NCI-H146 (cell line): ENCODE measurements at regions not wholly inside any gene's neighbourhood (a gene's known extent, or its start where the extent isn't known, plus 50 kb on each side); places are given as distances from the start of the nearest gene placed in this dataset.
"Not testable (repeated sequence)": the region's sequence is repeated elsewhere in the genome, so short reads cannot be mapped to it uniquely, and the experiment has no call there.

ENCODE experiments used
- DNase-seq: peaks from one replicate; lab custom pipeline; 2025; lab: John Stamatoyannopoulos, UW

- DNase-seq = no peak
Observed at GRCh38 chr2:64251497-64252250, 107.5 kb upstream of the PELI1 start.

DNA sequence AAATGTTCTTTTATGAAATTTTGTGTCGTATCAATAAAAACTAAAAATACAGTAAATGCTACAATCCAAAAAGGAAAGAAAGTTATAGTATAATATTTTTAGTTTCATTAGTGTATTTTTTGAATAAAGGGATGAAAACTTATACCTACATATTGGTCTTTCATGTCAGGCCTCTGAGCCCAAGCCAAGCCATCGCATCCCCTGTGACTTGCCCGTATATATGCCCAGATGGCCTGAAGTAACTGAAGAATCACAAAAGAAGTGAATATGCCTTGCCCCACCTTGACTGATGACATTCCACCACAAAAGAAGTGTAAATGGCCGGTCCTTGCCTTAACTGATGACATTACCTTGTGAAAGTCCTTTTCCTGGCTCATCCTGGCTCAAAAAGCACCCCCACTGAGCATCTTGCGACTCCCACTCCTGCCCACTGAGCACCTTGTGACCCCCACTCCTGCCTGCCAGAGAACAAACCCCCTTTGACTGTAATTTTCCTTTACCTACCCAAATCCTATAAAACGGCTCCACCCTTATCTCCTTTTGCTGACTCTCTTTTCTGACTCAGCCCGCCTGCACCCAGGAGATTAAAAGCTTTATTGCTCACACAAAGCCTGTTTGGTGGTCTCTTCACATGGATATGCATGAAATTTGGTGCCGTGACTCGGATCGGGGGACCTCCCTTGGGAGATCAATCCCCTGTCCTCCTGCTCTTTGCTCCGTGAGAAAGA lies 108.2 kb upstream of the PELI1 start:
- not testable (repeated sequence) for DNase-seq

DNA sequence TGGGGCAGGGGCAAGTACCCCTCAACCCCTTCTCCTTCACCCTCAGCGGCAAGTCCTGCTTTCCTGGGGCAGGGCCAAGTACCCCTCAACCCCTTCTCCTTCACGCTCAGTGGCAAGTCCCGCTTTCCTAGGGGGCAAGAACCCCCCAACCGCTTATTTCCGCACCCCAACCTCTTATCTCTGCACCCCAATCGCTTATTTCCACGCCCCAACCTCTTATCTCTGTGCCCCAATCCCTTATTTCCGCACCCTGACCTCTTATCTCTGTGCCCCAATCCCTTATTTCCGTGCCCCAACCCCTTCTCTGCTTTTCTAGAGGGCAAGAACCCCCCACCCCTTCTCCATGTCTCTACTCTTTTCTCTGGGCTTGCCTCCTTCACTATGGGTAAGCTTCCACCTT lies 109.2 kb upstream of the PELI1 start:
- not testable (repeated sequence) for DNase-seq

DNA sequence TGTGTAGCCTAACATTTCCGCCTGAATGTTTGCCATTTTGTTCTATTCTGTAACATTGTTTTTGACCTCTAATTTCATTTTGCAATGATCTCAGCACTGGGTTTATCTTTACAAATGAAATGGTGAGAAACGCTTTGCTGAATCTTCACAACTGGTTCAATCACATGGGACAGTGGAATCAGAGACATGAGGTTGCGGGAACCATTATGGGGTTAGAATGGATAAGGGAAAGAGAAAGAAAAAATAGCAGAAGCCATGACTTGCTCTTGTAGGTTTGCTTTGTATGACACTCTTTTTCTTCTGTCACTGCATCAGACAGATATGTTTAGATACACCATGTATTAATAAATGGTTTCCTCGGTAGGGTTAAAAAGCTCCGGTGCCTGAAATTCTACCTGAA lies 114.3 kb upstream of the PELI1 start:
- no peak for DNase-seq

- DNase-seq = no peak
Observed at GRCh38 chr2:64259312-64259711, 115.1 kb upstream of the PELI1 start.

DNA sequence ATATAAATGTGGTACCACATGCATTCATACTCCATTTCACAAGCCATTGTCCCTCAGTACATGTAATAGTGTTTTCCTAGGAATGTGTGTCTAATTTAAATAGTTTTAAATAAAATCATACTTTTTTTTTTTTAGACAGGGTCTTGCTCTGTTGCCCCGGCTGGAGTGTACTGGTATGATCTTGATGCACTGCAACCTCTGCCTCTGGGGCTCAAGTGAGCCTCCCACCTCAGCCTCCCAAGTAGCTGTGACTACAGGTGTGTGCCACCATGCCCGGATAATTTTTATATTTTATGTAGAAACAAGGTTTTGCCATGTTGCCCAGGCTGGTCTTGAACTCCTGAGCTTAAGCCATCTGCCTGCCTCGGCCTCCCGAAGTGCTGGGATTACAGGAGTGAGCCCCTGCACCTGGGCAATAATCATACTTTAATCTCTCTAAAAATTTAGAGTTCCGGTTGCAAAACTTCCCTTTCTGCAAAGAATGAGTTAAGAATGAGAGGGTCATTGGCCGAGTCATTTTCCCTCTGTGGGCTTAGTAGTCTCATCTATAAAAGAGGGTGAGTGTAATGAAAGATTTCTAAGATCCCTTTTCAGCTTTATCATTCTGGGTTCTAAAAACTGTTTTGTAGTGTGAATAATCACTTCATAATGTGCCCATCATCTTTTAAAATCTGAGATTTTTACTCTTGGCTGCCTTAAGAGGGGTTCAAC lies 116.0 kb upstream of the PELI1 start:
- no peak for DNase-seq

- DNase-seq = no peak
Observed at GRCh38 chr2:64260817-64261216, 116.6 kb upstream of the PELI1 start.

DNA sequence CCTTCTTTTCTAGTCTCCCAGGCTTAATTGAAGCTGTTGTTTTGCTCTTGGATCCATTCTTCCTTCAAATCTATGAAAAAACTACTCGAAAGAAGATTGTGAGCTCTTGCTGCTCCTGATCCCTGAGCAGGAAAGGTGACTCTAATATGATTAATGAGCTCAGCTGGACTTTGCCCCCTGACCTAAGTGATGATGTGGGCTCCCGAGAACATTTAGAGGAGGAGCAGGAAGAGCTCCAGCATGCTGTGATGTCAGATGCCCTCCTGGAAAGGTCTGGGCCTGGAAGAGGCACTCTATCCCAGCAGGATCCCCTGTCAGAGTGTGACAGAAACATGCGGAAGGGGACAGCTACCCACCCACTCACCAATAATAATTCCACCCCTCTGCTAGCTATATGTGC lies 117.9 kb upstream of the PELI1 start:
- DNase-seq = peak; percentile 20

DNA sequence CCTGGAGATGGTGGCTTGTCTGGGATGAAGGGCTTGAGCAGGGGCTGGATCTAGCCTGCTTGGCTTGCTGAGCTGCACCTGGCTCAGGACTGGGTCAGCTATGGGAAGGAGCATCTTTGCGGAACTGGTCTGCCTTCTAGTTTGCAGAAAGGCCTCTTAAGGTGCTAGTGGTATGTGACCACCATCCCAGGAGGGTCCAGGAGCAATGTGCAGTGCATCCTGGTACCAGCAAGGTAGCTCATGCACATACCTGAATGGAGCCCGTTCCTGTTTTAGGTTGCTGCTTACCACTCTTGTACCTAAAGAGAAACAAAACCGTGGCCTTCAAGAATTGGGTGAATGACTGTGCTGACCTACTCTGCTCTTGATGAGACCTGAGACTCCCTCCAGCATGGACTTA lies 118.6 kb upstream of the PELI1 start:
- no peak for DNase-seq

GRCh38 chr2:64263315-64263714 lies 119.1 kb upstream of the PELI1 start:
- DNase-seq = no peak

- DNase-seq = no peak
Observed at GRCh38 chr2:64267699-64268098, 123.5 kb upstream of the PELI1 start.

- peak; percentile 16 for DNase-seq
Observed at GRCh38 chr2:64268330-64269048, 124.3 kb upstream of the PELI1 start.

DNA sequence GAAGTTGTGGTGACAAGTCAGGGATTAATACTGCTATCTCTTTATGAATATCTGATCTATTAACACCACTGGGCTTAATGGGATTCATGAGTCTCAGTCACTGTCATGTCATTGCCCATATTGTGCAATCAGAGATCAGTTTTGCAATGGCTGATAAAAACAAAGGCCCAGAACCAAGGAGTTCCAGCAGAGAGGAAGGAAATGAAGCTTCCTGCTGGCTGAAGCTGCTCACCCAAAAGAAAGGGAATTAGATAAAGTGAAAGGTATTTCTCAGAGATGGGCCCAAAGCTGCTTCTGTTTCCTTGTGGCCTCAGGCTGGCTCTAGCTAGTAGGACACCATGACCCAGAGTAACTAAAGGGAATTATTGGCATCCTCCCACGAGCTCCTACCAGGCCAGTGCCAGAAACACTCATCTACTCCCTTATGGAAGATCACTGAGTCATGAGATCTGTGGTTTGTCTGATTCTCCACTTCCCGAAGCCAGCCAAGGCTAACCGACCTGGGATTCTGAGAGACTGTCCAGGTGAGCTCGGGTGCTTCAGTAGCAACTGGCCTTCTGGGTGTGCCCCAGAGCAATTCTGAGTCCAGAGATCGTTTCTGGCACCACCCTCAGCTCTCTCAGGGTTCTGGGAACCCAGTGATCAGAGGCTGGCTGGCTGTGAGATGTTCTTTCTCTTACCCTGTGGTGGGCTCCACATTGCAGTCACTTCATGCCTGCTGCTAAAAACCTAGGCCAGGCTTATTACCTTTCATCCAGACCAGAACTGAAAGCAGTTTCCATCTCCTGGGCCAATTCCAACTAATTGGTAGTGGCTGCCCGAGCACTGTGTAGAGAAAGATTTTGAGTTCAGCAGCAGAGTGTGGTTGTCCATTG lies 129.5 kb upstream of the PELI1 start:
- DNase-seq = no peak

GRCh38 chr2:64274399-64275173 lies 130.4 kb upstream of the PELI1 start:
- no peak for DNase-seq

GRCh38 chr2:64275174-64275466 lies 130.9 kb upstream of the PELI1 start:
- DNase-seq = no peak

DNA sequence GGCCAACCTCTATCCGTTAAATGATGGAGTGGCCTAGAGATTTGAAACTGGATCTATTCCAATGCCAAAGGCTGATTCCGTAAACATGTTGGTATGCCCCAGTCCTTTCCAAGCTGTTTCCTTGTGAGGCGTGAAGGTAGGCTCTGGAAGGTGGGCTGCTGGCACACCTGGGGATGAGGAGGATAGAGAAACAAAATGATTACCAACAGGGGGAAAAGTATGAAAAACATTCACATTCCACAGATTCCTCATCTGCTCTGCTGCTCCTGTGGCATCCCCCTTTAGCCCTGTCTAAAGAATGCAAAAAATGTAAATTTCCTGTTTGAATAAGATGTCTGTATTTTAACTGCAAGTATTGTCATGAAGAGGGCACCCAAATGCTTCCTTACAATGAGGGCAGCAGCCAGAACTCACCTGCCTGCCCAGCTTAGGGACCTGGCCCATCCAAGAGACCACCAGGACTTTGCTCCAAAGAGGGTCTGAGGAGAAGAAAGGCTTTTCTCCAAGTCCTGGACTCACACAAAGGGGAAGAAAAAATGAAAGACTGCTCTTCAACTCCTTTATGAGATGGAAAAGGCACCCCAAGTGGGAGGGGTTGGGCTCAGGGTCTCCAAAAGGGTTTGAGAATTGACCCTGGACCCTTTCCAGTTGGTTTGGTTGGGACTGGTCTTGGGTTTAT lies 132.3 kb upstream of the PELI1 start:
- no peak for DNase-seq

- no peak for DNase-seq
Observed at GRCh38 chr2:64277101-64277849, 133.1 kb upstream of the PELI1 start.

- not testable (repeated sequence) for DNase-seq
Observed at GRCh38 chr2:64280812-64281211, 136.6 kb upstream of the PELI1 start.

- no peak for DNase-seq
Observed at GRCh38 chr2:64283006-64283570, 138.9 kb upstream of the PELI1 start.
